HCT116 (cell line): ENCODE measurements at regions not wholly inside any gene's neighbourhood (a gene's known extent, or its start where the extent isn't known, plus 50 kb on each side); places are given as distances from the start of the nearest gene placed in this dataset.
"Not testable (repeated sequence)": the region's sequence is repeated elsewhere in the genome, so short reads cannot be mapped to it uniquely, and the experiment has no call there.

ENCODE experiments used
- ATAC-seq: fragments of 200-7000 bp; cut with Tn5 transposase; 2 replicates; pipeline ENCODE4 v1.9.1; 2020; ENCODE audit warnings: mild to moderate bottlenecking, moderate library complexity
- BruUV-seq: library from RNA; stranded (reverse); fragments of 400-500 nt; replicated peaks from 2 replicates; lab custom pipeline; 2021; lab: Mats Ljungman, UMichigan
- CTCF ChIA-PET: fragments of 300-600 bp; sonication (Branson Sonifier 250); formaldehyde crosslinking; loops from one replicate; lab custom pipeline; 2021; ENCODE audit warnings: antibody characterized with exemption; lab: Charles Lee
- POLR2A ChIA-PET: fragments of 300-600, 350-600 bp; sonication (Branson Sonifier 250); formaldehyde crosslinking; loops from one replicate; lab custom pipeline; 2021; ENCODE audit warnings: antibody characterized with exemption; lab: Charles Lee
- RAD21 ChIA-PET, 2 experiments: fragments of 300-600 bp; sonication (Branson Sonifier 250); formaldehyde crosslinking; loops; one replicate each; lab custom pipeline; 2023; ENCODE audit warnings: low total read pairs in 2 of 2; ENCODE audit not compliant: uncharacterized antibody in 2 of 2, unreplicated experiment in 2 of 2, low non-redundant PET in 1 of 2; lab: Charles Lee
- DNase-seq: peaks from one replicate; pipeline ENCODE4 v3.0.0-alpha.2; 2010; ENCODE audit warnings: low read depth, low spot score
- H2AFZ ChIP-seq: fragments of 200-600 bp; shearing (Covaris generic), sonication (generic); 2 replicates; pipeline ENCODE4 v1.6.1; 2017; ENCODE audit warnings: low read depth, mixed run types, mixed read lengths, antibody characterized with exemption, low read length; ENCODE audit not compliant: poor library complexity, severe bottlenecking
- H3K27ac ChIP-seq: 2 replicates; pipeline ENCODE4 v1.5.1; 2012; ENCODE audit warnings: low read depth, low read length
- H3K27me3 ChIP-seq: fragments of 200-600 bp; sonication (generic); 2 replicates; pipeline ENCODE4 v1.6.1; 2016; ENCODE audit warnings: mixed run types, low read length, mixed read lengths; ENCODE audit not compliant: insufficient read depth
- H3K36me3 ChIP-seq, 2 experiments: fragments of 200-500 bp in 1 of 2; fragments of 200-600 bp in 1 of 2; sonication (Bioruptor generic) in 1 of 2; sonication (generic) in 1 of 2; 2 replicates each; pipeline versions ENCODE4 v1.5.1 to v1.6.1; 2014 to 2016; ENCODE audit warnings: low read length in 2 of 2, inconsistent platforms in 1 of 2, mixed read lengths in 1 of 2, mixed run types in 1 of 2; ENCODE audit not compliant: insufficient read depth in 2 of 2, control insufficient read depth in 1 of 2
- H3K4me1 ChIP-seq, 2 experiments: fragments of 200-600 bp in 1 of 2; sonication (generic) in 1 of 2; 2 replicates each; pipeline versions ENCODE4 v1.5.1 to v1.6.1; 2012 to 2017; ENCODE audit warnings: low read length in 2 of 2, inconsistent platforms in 1 of 2, mild to moderate bottlenecking in 1 of 2, mixed read lengths in 1 of 2, mixed run types in 1 of 2, moderate library complexity in 1 of 2; ENCODE audit not compliant: insufficient read depth in 2 of 2, control insufficient read depth in 1 of 2
- H3K4me2 ChIP-seq: fragments of 200-600 bp; sonication (generic); 2 replicates; pipeline ENCODE4 v1.6.1; 2017; ENCODE audit warnings: mixed run types, low read length, mixed read lengths
- H3K4me3 ChIP-seq, 2 experiments: fragments of 200-600 bp in 1 of 2; sonication (generic) in 1 of 2; replicated peaks in 1 of 2; 2 replicates each; pipeline ENCODE4 v1.5.1; 2011 to 2016; ENCODE audit warnings: low read length in 2 of 2, control low read depth in 1 of 2, low read depth in 1 of 2, mild to moderate bottlenecking in 1 of 2, mixed read lengths in 1 of 2, mixed run types in 1 of 2
- H3K79me2 ChIP-seq: fragments of 200-600 bp; sonication (generic); 2 replicates; pipeline ENCODE4 v1.6.1; 2017; ENCODE audit warnings: mild to moderate bottlenecking, mixed run types, low read length, moderate library complexity, mixed read lengths; ENCODE audit not compliant: insufficient read depth
- H3K9ac ChIP-seq: fragments of 200-600 bp; sonication (generic); 2 replicates; pipeline ENCODE4 v1.6.1; 2016; ENCODE audit warnings: low read length, mixed read lengths
- H3K9me2 ChIP-seq: fragments of 200-600 bp; sonication (generic), shearing (Covaris generic); 2 replicates; pipeline ENCODE4 v1.6.1; 2017; ENCODE audit warnings: mixed run types, mild to moderate bottlenecking, moderate library complexity; ENCODE audit not compliant: insufficient read depth
- H3K9me3 ChIP-seq, 2 experiments: fragments of 200-500 bp in 1 of 2; fragments of 200-600 bp in 1 of 2; sonication (Bioruptor generic) in 1 of 2; sonication (generic) in 1 of 2; 2 replicates each; pipeline ENCODE4 v1.6.1; 2014 to 2017; ENCODE audit warnings: low read length in 2 of 2, mixed read lengths in 2 of 2, inconsistent platforms in 1 of 2, low read depth in 1 of 2, mild to moderate bottlenecking in 1 of 2, mixed run types in 1 of 2, moderate library complexity in 1 of 2; ENCODE audit not compliant: control insufficient read depth in 1 of 2, insufficient read depth in 1 of 2
- H4K20me1 ChIP-seq: fragments of 200-600 bp; sonication (generic), shearing (Covaris generic); 2 replicates; pipeline ENCODE4 v1.6.1; 2017; ENCODE audit warnings: mixed run types, mild to moderate bottlenecking, moderate library complexity; ENCODE audit not compliant: insufficient read depth
- CBX3 ChIP-seq: IDR thresholded peaks from 2 replicates; pipeline ENCODE4 v1.6.1; 2012; ENCODE audit warnings: low read depth
- ELF1 ChIP-seq: IDR thresholded peaks from 2 replicates; pipeline ENCODE4 v1.6.1; 2012; ENCODE audit warnings: low read depth, borderline replicate concordance
- EZH2phosphoT487 ChIP-seq: fragments of 200-600 bp; IDR thresholded peaks from 2 replicates; pipeline ENCODE4 v1.6.1; 2018; ENCODE audit warnings: antibody characterized with exemption, borderline replicate concordance
- POLR2AphosphoS5 ChIP-seq: IDR thresholded peaks from 2 replicates; pipeline ENCODE4 v1.6.1; 2011; ENCODE audit warnings: mild to moderate bottlenecking, low read depth, low read length, moderate library complexity
- RAD21 ChIP-seq: IDR thresholded peaks from 2 replicates; pipeline ENCODE4 v1.6.1; 2012; ENCODE audit warnings: low read depth, mild to moderate bottlenecking
- ZNF274 ChIP-seq: fragments of 200-500 bp; sonication (Bioruptor generic); IDR thresholded peaks from 2 replicates; pipeline ENCODE4 v1.6.1; 2014; ENCODE audit warnings: mild to moderate bottlenecking, low read depth, low read length, inconsistent platforms
- intact Hi-C: fragments of 100-400 bp; cut with micrococcal nuclease; formaldehyde crosslinking; loops from 2 replicates; pipeline ENCODE4 v1.10.0; 2022
- TF ChIP-seq, protein P1 (sequence below): IDR thresholded peaks from 2 replicates; pipeline ENCODE4 v1.6.1; 2012
- TF ChIP-seq, protein P2 (sequence below): IDR thresholded peaks from 2 replicates; pipeline ENCODE4 v1.6.1; 2012
- TF ChIP-seq, protein P3 (sequence below): IDR thresholded peaks from 2 replicates; pipeline ENCODE4 v1.6.1; 2012; ENCODE audit warnings: low read depth

DNA sequence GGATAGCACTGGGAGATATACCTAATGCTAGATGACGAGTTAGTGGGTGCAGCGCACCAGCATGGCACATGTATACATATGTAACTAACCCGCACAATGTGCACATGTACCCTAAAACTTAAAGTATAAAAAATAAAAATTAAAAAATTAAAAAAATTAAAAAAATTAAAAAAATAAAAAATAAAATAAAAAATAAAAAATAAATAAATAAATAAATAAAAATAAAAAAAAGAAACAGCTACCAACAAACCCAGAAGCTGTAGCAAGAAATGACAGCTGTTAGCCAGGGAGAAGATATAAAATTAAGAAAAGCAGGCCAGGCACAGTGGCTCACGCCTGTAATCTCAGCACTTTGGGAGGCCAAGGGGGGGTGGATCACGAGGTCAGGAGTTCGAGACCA is 361.3 kb upstream of the ATP11B start:
- H3K9ac ChIP-seq, H3K4me2 ChIP-seq, H3K27ac ChIP-seq, H3K27me3 ChIP-seq, H3K4me3 ChIP-seq, H3K9me3 ChIP-seq, H2AFZ ChIP-seq, RAD21 ChIA-PET, H3K36me3 ChIP-seq, DNase-seq, H3K9me2 ChIP-seq, H3K4me1 ChIP-seq, POLR2A ChIA-PET, H3K79me2 ChIP-seq, BruUV-seq, H4K20me1 ChIP-seq, intact Hi-C loops, CTCF ChIA-PET, ATAC-seq: not testable (repeated sequence)

DNA sequence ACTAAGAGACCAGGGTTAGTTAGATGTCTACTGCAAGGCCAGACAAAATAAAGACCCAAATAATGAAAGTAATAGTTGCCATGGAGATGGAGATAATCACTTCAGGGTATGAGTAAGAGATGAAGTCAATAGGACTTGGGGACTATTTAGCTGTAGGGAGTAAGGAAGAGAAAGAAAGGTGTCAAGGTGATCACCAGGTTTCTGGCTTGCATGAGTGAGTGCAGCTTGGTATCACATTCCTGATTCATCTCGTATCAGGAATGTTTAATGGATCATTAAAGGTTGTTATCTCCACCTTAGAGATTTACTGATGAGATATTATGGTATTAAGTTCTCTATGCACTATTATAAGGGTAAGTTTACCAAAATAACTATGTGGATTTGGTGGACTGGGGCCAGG is 357.4 kb upstream of the ATP11B start:
- Histone ChIP-seq H3K27me3 (no peaks in the 10 kb centered on the region), H3K27ac (no peak overlapping the region), H3K4me1 (no peaks in the 10 kb centered on the region), H3K9ac (no peak overlapping the region), H3K79me2 (no peaks in the 10 kb centered on the region), H2AFZ (no peak overlapping the region), H3K9me2 (no peaks in the 10 kb centered on the region), H3K4me3 (no peak overlapping the region), H3K4me2 (no peak overlapping the region), H4K20me1 (no peaks in the 10 kb centered on the region), H3K36me3 (no peaks in the 10 kb centered on the region), H3K9me3 (no peaks in the 10 kb centered on the region)
- intact Hi-C loops = no loop called here
- POLR2A ChIA-PET = no interaction called here
- DNase-seq (no peak), ATAC-seq (no peak)
- TF ChIP-seq, protein P1, sequence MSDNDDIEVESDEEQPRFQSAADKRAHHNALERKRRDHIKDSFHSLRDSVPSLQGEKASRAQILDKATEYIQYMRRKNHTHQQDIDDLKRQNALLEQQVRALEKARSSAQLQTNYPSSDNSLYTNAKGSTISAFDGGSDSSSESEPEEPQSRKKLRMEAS = no peak
- TF ChIP-seq ELF1 (no peak), RAD21 (no peak), POLR2AphosphoS5 (no peak), EZH2phosphoT487 (no peak), CBX3 (no peak), ZNF274 (no peak)
- TF ChIP-seq, protein P2, sequence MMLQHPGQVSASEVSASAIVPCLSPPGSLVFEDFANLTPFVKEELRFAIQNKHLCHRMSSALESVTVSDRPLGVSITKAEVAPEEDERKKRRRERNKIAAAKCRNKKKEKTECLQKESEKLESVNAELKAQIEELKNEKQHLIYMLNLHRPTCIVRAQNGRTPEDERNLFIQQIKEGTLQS = no peak
- TF ChIP-seq, protein P3, sequence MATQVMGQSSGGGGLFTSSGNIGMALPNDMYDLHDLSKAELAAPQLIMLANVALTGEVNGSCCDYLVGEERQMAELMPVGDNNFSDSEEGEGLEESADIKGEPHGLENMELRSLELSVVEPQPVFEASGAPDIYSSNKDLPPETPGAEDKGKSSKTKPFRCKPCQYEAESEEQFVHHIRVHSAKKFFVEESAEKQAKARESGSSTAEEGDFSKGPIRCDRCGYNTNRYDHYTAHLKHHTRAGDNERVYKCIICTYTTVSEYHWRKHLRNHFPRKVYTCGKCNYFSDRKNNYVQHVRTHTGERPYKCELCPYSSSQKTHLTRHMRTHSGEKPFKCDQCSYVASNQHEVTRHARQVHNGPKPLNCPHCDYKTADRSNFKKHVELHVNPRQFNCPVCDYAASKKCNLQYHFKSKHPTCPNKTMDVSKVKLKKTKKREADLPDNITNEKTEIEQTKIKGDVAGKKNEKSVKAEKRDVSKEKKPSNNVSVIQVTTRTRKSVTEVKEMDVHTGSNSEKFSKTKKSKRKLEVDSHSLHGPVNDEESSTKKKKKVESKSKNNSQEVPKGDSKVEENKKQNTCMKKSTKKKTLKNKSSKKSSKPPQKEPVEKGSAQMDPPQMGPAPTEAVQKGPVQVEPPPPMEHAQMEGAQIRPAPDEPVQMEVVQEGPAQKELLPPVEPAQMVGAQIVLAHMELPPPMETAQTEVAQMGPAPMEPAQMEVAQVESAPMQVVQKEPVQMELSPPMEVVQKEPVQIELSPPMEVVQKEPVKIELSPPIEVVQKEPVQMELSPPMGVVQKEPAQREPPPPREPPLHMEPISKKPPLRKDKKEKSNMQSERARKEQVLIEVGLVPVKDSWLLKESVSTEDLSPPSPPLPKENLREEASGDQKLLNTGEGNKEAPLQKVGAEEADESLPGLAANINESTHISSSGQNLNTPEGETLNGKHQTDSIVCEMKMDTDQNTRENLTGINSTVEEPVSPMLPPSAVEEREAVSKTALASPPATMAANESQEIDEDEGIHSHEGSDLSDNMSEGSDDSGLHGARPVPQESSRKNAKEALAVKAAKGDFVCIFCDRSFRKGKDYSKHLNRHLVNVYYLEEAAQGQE = no peak
- CTCF ChIA-PET = no interaction called here
- BruUV-seq = no TSS peak
- RAD21 ChIA-PET = no interaction called here
